OCI-LY7 (cell line): ENCODE measurements at regions not wholly inside any gene's neighbourhood (a gene's known extent, or its start where the extent isn't known, plus 50 kb on each side); places are given as distances from the start of the nearest gene placed in this dataset.

ENCODE experiments used
- CTCF ChIP-seq: fragments of 200-600 bp; sonication (generic); conservative IDR thresholded peaks from 2 replicates; pipeline ENCODE4 v1.5.1; 2014; ENCODE audit warnings: mild to moderate bottlenecking, antibody characterized with exemption, low read length, moderate library complexity, mixed read lengths
- EZH2phosphoT487 ChIP-seq: fragments of 200-600 bp; sonication (generic); IDR thresholded peaks from 2 replicates; pipeline ENCODE4 v1.6.1; 2018; ENCODE audit warnings: low read depth, borderline replicate concordance, mild to moderate bottlenecking, mixed run types, antibody characterized with exemption, low read length, moderate library complexity, mixed read lengths

GRCh38 chr6:77548190-77548589 lies 84.9 kb upstream of the HTR1B start:
- no peak for TF ChIP-seq CTCF
- no peak for TF ChIP-seq EZH2phosphoT487
